ENCODE measurements at regions not wholly inside any gene's neighbourhood (a gene's known extent, or its start where the extent isn't known, plus 50 kb on each side); places are given as distances from the start of the nearest gene placed in this dataset.
"Not testable (repeated sequence)": the region's sequence is repeated elsewhere in the genome, so short reads cannot be mapped to it uniquely, and the experiment has no call there.

GRCh38 chr20:25867776-25868649, 171.4 kb upstream of the ZNF337 start:
- H3K27me3 ChIP-seq (ENCODE audit: insufficient read depth, low read depth, severe bottlenecking) = peaks cover 5% of the 10 kb centered on the region
- no peak overlapping the region for H3K27ac ChIP-seq

GRCh38 chr20:25867015-25867775, 170.5 kb upstream of the ZNF337 start:
- H3K27ac ChIP-seq; H3K4me3 ChIP-seq (ENCODE audit: low read depth, low read length); H3K27me3 ChIP-seq (ENCODE audit: insufficient read depth, low read depth, severe bottlenecking); H3K36me3 ChIP-seq; H3K9me3 ChIP-seq (ENCODE audit: severe bottlenecking); DNase-seq: not testable (repeated sequence)

More at GRCh38 chr20:25867776-25868649, 171.4 kb upstream of the ZNF337 start:
- Histone ChIP-seq H3K4me3 (ENCODE audit: low read depth, low read length) (no peak overlapping the region), H3K36me3 (no peaks in the 10 kb centered on the region), H3K9me3 (ENCODE audit: severe bottlenecking) (no peaks in the 10 kb centered on the region)
- TF ChIP-seq CTCF (IDR thresholded peaks at IDR 0.05; ENCODE audit: low read depth, low read length) = no peak
- DNase-seq = no peak

- Histone ChIP-seq H3K36me3 (no peaks in the 10 kb centered on the region), H3K27ac (no peak overlapping the region), H3K27me3 (ENCODE audit: insufficient read depth, low read depth, severe bottlenecking) (peaks cover 5% of the 10 kb centered on the region), H3K9me3 (ENCODE audit: severe bottlenecking) (no peaks in the 10 kb centered on the region), H3K4me3 (ENCODE audit: low read depth, low read length) (peak overlapping the region; percentile 37)
- peak; percentile 86 for DNase-seq
- TF ChIP-seq CTCF (IDR thresholded peaks at IDR 0.05; ENCODE audit: low read depth, low read length) = no peak
Measured at GRCh38 chr20:25865715-25866656, 169.3 kb upstream of the ZNF337 start.

- DNase-seq; H3K9me3 ChIP-seq (ENCODE audit: severe bottlenecking); H3K27me3 ChIP-seq (ENCODE audit: insufficient read depth, low read depth, severe bottlenecking); H3K36me3 ChIP-seq; H3K27ac ChIP-seq: not testable (repeated sequence)
- peak overlapping the region; percentile 37 for H3K4me3 ChIP-seq (ENCODE audit: low read depth, low read length)
Measured at GRCh38 chr20:25864963-25865714, 168.5 kb upstream of the ZNF337 start.

- no peaks in the 10 kb centered on the region for H3K36me3 ChIP-seq
- peaks cover 5% of the 10 kb centered on the region for H3K27me3 ChIP-seq (ENCODE audit: insufficient read depth, low read depth, severe bottlenecking)
- no peak for DNase-seq
- H3K4me3 ChIP-seq (ENCODE audit: low read depth, low read length) = no peak overlapping the region
- TF ChIP-seq CTCF (IDR thresholded peaks at IDR 0.05; ENCODE audit: low read depth, low read length) = no peak
- no peaks in the 10 kb centered on the region for H3K9me3 ChIP-seq (ENCODE audit: severe bottlenecking)
- H3K27ac ChIP-seq = no peak overlapping the region
Measured at GRCh38 chr20:25864326-25864962, 167.8 kb upstream of the ZNF337 start.
